ENCODE measurements at regions not wholly inside any gene's neighbourhood (a gene's known extent, or its start where the extent isn't known, plus 50 kb on each side); places are given as distances from the start of the nearest gene placed in this dataset.

DNA sequence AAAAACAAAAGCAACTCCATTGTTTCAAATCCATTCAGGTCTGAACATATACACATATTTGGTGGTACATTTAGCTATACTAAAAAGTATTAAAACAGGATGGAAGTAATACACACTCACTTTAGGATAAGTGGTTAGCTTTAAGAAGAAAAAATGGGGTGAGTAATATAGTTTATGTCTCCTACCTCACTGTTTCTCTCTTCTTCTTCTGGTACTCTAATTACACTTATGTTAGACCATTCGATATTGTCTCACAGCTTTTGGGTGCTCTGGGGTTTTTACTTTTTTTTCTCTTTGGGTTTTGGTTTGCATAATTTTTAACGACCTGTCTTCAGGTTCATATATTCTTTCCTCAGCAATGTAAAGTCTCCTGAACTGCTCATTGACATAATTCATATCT is 75.4 kb upstream of the AKAP13 start:
- TF ChIP-seq, protein P1, sequence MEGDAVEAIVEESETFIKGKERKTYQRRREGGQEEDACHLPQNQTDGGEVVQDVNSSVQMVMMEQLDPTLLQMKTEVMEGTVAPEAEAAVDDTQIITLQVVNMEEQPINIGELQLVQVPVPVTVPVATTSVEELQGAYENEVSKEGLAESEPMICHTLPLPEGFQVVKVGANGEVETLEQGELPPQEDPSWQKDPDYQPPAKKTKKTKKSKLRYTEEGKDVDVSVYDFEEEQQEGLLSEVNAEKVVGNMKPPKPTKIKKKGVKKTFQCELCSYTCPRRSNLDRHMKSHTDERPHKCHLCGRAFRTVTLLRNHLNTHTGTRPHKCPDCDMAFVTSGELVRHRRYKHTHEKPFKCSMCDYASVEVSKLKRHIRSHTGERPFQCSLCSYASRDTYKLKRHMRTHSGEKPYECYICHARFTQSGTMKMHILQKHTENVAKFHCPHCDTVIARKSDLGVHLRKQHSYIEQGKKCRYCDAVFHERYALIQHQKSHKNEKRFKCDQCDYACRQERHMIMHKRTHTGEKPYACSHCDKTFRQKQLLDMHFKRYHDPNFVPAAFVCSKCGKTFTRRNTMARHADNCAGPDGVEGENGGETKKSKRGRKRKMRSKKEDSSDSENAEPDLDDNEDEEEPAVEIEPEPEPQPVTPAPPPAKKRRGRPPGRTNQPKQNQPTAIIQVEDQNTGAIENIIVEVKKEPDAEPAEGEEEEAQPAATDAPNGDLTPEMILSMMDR (IDR thresholded peaks at IDR 0.05; ENCODE audit: low read length) = no peak
- no peak for TF ChIP-seq EZH2 (optimal IDR thresholded peaks at IDR 0.05; ENCODE audit: low read depth, low read length)
